Suppressor macrophage (primary cell): ENCODE measurements at regions not wholly inside any gene's neighbourhood (a gene's known extent, or its start where the extent isn't known, plus 50 kb on each side); places are given as distances from the start of the nearest gene placed in this dataset.
"Not testable (repeated sequence)": the region's sequence is repeated elsewhere in the genome, so short reads cannot be mapped to it uniquely, and the experiment has no call there.

ENCODE experiments used
- DNase-seq, 4 experiments: peaks; one replicate each; pipeline ENCODE4 v3.0.0-alpha.2; 2020 to 2022

DNA sequence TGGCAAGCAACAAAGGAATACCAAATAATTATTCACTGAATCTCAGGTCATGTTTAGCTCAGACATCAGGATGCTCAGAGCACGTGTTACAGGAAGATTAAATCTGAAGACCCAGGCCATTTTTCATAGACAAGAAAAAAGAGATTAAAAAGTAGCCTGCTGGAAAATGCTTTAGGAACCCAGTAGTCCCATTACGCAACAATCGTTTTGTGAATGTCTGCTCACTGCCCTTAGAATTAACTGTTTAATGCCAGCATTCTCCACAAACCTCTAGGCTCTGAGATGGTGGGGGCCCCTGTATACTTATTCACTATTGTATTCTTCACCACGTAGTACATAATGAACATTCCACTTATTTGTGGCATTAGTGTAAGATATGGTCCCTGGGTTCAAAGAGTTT lies 154.6 kb upstream of the NYAP2 start:
- no peak for DNase-seq

DNA sequence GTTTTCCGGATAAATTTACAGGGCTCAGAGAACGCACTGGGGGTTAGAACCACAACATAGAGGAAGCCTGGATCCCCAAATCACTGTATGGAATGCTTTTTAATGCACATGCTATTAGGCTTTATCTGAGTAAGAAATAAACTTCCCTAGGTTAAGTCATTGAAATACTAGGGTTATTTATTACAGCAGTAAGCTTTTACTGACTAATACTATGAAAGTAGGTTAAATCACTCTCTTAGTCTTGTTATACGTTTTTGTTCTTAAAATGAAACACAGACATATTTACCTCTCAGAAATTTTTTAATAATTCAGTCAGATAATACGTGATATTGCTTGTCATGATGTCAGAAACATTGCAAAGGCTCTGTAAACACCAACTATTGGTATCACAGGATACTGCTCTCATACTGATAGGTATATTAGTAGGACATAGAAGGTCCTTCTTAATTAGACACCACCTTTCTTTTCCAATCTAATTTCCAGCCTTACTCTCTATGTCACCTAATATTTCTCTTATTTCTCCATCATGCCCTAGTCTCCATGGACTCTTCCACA lies 162.7 kb upstream of the NYAP2 start:
- no peak for DNase-seq

DNA sequence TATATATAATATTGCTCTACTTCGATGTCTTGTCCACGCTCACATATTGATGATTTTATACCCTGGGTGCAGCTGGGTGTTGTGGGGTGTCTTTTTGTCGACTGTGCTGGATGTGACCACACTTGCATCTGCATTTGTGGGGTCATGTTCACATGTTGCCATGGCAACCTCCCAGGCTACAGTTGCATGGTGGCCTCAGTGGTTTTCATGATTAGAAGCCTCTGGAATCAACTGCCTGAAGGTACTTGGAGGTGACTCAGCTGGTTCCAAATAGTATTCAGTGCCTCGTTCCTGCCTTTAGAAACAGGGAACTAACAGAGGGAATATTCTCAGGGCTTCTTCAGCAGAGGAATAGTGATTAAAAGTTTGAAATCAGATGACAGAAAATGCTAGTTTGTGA lies 166.3 kb upstream of the NYAP2 start:
- DNase-seq: no peak

DNA sequence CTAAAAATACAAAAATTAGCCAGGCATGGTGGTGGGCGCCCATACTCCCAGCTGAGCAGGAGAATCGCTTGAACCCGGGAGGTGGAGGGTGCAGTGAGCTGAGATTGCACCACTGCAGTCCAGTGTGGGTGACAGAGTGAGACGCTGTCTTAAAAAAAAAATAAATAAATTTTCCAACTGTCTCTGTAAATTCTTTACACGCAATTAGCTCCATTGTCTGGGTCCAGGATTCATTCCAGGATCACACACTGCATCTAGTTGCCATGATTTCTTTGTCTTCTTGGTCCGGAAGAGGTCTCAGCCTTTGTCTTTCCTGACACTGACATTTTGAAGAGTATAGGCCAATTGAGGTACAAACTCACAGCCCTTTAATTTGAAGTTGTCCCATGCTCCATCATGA lies 167.6 kb upstream of the NYAP2 start:
- no peak for DNase-seq

DNA sequence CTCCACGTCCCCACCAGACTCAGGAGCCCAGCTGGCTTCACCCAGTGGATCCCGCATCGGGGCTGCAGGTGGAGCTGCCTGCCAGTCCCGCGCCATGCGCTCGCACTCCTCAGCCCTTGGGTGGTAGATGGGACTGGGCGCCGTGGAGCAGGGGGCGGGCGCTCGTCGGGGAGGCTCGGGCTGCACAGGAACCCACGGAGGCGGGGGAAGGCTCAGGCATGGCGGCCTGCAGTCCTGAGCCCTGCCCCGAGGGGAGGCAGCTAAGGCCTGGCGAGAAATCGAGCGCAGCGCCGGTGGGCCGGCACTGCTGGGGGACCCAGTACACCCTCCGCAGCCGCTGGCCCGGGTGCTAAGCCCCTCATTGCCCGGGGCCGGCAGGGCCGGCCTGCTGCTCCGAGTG lies 170.2 kb upstream of the NYAP2 start:
- not testable (repeated sequence) for DNase-seq

DNA sequence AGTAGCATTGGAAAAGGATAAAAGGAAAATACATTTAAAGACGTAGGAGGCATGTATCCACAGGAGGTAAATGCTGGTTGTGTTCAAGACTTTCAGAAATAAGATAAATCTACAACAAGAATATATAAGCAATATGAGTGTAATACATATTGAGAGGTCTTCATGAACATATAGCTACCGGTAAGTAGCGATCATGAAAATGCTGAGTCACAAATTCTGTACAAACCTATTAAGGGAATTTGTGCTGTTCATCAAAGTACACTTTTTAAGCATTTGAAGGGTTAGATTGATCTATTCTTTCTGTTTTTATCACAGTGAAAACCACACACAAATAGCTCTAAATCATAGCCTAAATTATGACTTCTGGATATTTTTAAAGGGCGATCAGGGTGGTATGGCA lies 173.1 kb upstream of the NYAP2 start:
- no peak for DNase-seq

DNA sequence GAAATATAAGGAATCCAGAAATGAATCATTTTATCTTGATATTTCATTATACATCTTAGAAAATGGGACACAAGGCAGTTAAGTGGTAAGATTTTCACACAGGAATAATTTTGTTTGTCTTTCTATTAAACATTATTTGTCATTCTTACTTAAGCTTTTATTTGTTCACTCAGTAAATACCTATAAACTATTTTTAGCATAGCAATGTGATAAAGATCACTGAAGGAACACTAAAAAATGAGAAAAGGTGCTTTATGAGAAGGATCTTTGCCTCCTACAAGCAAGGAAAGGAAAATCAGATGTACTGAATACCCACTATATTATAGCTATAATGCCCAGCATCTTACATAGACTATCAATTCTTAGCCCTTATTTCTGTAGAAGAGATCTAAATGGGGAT lies 176.2 kb upstream of the NYAP2 start:
- DNase-seq: no peak

DNA sequence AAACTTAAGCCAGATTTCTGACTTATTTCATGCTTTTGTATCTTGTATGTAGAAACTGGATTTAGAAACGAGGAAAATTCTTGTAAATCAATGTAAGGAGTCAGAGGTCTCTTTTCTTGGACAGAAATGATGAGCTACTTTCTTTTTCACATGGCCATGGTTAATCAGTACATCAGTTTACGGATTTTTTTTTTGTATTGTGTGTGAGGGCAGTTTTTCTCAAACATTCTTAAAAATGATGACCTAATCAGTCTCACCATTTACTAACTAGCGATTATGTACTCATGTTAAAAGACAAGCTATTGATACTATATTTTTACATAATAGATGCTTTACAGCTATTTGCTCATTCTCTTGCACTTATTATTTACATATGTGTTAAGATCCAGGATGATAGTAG lies 165.2 kb upstream of the DOCK10 start:
- no peak for DNase-seq

DNA sequence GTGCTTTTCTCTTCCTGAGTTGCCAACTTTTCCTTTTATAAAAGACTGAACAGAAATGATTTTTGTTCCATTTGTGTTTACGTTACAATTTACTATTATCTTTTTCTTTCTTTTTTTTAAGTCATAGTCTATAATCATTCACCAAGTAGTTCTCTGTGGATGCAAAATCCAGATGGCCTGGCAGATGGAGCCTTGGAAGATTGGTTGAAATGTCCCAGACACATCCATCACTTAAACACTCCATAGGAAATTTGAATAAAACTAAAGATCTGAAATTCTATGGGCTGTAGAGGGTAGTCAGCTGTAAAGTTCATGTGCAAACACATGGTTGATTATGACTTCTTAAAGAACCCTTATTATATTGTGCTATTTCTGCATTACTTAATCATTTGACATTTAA lies 164.8 kb upstream of the DOCK10 start:
- no peak for DNase-seq

DNA sequence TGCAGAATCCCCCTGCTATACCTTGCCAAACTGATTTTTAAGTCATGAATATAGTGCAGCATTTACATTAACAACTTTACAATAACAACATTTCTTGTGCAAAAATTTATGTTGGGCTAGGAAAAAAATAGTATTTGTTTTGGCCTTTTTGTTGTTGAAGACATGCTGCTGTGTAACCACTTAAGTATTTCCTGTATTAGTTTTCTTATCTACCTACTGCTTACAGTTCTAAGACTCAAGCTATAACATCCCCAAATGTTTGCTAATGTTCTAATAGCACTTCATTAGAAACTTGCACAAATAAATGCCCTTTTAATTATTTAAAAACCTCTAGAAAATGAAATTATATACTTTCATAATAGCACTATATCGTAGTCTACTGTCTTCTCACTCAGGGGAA lies 154.3 kb upstream of the DOCK10 start:
- DNase-seq: no peak

DNA sequence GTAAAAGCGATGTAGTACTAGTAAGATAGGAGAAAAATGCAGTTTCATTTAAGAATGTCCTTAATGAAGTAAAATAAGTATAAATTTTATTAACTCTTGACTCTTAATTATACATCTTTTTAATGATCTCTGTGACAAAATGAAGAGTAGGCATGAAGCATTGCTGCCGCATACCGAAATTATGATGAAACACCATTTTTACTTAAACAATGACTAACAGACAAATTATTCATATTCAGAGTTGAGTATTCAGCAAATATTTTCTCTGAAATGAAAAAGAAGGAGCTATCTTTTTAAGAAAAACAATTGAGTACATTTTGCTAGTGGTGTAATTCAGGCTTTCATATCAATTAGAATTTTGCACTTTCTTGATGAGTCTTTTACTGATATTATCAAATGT lies 150.6 kb upstream of the DOCK10 start:
- no peak for DNase-seq

DNA sequence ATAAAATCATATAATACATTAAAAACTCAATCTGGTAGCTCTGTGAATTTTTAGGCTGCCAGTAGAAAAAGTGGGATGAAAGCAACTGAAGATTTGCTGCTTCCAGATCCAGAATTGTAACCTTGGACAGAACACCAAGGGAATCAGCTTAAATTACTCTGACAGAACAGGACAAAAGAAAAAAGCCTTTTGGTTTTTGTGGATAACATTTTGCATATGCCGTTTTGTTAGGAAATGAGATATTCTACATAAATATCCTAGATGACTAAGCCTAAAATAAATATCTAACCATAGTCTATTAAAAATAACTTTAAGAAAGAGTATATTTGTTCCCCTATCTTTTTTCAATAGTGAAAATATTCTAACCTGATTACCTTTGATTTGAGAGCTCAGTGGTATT lies 148.7 kb upstream of the DOCK10 start:
- DNase-seq: no peak

DNA sequence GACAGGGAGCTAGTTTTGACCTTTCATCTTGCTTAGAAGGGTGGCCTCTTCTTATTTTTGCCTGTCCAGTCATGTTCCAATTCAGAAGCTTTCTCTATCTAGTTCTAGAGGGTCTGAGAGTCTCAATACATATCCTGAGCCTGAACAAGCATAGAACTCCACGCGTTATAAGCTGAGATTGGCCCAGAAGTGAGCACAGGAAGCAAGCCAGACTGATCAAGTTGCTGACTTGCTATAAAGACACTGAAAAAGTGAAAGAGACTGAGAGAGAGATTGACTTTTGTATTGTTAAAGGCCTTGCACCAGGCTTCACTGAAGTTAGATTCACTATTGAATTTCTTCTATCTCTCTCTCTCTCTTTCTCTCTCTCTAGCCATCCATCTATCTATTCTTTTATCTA lies 142.7 kb upstream of the DOCK10 start:
- no peak for DNase-seq

DNA sequence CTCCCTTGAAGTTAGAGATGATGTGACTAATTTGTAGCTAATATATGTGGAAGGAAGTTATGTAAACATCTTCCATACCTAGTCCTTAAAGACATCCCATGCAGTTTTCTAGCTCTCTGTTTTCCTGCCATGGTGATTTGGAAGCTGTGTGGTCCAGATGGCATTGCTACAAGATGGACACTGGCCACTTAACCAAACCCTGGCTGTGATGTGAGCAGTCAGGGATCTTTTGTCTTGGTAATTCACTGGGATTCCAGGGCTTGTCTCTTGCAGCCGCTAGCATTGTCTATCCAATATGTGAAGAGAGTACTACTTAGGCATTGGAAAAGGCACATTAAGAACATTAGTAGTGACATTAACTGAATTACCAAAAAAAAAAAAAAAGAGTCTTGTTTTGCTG lies 139.9 kb upstream of the DOCK10 start:
- DNase-seq: no peak

DNA sequence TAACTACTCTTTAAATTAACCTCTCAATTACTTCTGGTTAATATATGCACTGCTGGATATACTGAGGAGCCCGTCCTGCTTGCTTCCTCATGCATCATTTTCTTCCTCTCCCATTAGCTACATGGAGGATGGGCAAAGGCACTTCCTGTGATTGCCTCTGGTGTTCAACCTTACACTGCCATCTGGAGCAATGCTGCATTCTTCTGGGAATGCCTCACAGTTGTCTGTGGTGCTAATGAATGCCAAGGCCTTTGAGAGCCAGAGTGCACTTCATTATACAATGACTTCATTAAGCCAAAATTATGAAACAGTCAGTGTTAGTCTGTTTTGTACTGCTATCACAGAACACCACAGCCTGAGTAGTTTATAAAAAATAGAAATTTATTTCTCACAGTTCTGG lies 134.8 kb upstream of the DOCK10 start:
- DNase-seq: peak in 2 of 4 experiments; percentile 9 to 17

DNA sequence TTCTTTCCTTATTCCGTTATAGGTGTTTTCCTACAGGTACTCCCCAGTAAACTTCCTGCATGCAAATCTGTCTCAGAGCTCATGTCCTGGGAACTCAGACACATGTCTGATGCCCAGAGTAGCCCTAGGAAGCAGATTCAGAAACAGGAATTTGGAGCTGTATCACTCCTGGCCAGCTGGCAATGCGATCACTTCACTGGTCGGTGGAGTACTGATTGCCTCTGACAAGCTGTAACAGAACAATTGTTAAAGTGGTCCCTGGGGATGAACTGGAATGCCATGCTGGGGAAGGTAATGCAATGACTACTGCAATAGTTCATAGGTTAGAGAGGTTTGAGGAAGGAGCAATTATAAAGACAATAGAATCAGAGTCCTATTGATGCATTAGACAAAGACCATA lies 131.6 kb upstream of the DOCK10 start:
- no peak for DNase-seq

DNA sequence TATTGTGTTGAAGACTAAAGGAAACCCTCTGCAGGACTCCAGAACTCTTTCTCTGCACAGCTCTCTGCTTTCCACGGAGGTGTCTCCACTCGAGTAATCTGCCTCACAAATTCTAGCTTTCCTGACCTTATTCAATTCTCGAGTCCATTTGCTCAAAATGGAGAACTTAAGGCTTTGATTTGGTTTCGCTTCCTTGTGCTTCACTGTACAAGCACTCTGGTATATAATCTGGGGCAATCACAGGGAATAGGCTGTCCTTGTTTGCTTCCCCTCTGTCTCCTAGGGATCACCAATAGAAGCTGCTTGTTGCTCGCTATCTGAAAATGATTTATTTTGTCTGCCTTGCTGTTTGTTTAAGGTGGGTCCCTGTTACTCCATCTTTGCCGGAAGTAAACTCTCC lies 129.1 kb upstream of the DOCK10 start:
- peak; percentile 34 to 78 (median 55) for DNase-seq

DNA sequence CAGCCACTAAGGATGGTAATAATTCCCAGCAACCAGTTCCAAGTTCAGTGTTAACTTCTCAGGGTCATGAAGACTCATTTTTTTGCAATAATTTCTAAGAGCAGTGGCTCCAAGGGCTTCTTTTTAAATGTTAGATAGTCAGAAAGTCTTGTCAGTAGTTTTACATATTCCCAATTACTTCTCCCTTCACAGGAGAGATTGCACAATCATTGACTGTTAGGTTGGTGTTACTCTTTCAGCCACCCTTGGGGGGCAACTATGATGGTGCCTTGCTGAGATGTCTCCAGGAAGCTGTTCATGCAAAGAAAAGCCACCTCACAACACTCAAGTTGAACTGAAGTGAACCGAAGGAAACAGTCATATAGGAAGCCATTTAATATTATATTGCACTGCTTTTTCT lies 127.9 kb upstream of the DOCK10 start:
- no peak for DNase-seq

DNA sequence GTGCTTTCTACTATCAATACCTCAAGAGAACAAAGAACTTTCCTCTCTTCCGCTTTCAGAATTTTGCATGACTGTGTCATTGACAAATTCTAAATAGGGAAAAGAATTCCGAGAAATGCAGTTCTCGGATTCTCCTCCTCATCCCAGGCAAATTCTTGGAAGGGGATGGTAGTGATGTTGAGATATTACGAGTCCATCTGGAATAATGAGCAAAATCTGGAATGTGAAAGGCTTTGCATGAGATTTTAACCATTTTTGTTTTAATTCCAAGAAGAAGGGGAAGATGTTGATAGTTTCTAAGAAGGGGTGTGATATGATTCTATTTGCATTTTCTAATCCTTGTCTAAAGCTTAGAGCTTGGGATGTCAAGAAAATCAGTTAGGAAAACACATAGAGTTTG lies 127.1 kb upstream of the DOCK10 start:
- DNase-seq: no peak

DNA sequence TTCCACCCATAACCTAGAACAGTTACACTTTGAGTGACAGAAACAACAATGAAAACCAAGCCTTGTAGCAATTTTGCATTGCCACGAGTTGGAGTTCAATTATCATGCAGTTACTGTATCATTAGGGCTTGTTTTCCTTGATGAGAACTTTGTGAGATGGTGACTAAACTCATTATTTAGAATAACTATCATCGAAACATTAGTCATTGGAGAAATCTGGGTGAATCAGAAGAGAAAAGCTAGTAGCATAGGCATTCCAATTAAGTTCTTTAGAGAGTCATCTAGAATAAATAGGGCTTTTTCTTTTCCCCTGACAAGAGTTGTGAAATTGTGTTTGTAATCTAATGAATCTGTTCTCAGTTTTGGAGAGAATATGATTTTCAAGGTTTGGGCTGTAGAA lies 122.8 kb upstream of the DOCK10 start:
- no peak for DNase-seq

DNA sequence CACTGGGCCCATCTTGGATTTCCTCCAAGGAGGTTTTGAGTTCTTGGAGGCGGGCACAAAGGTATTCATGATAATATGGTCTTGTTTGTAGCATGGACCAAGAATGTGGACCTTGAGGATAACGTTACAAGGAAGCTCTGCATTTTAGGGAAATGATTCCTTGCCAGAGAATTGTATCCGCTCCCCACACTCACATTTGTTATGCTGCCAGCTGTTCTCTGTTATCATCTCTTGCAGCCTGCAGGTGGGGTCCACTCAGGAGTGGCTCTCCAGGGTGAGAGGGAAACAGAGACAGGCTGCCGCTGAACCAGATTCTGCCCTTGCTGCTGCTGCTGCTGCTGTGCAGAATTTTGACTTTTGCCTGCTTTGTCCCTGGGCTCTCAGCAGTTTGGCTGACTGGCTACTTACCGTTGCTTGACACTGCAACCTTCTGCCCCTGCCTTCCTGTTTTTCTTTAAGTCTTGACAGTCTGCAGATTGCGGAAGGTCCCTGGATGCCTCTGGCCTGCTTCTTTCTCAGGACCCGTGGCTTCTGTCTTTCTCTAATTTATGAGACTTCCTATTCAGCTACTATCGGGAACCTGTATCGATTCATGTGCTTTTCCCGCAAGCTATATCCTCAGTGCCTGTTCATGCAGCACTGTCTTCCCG lies 122.3 kb upstream of the DOCK10 start:
- peak; percentile 34 to 72 (median 48) for DNase-seq

DNA sequence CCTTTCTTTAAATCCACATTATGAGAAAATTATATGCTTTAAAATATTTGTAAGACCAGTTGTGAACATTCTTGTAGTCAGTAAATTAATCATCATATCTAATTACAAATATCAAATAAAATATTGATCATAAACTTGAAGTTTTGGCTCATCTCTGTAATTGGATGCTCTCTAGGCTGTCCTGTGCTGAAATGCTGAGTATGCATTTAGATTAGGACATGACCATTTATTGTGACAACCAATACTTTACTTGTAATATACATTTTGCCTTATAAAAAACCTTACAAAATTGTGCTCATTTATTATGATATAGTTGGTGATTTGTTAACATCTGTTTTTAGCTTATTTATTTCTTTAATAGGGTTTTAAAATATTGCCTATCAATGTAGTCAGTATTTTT lies 116.1 kb upstream of the DOCK10 start:
- DNase-seq: no peak

DNA sequence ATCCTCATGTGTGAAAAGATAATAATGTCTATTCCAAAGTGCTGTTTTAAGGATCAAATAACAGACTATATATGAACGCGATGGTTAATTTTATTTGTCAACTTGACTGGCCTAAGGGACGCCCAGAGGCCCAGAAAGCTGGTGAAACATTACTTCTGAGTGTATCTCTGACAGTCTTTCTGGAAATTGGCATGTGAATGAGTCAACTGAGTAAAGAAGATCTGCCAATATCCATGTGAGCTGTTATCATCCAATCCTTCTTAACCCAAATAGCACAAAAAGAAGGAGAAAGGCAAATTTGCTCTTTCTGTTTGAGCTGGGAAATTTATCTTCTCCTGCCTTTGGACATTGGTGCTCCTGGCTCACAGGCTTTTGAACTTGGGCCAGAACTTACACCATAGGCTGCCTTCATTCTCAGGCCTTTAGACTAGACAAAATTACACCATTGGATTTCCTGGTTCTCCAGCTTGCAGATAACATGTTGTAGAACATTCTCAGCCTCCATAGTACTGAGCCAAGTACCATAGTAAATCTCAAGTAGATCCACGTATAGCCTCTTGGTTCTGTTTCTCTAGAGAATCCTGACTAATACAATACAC lies 114.7 kb upstream of the DOCK10 start:
- no peak for DNase-seq

DNA sequence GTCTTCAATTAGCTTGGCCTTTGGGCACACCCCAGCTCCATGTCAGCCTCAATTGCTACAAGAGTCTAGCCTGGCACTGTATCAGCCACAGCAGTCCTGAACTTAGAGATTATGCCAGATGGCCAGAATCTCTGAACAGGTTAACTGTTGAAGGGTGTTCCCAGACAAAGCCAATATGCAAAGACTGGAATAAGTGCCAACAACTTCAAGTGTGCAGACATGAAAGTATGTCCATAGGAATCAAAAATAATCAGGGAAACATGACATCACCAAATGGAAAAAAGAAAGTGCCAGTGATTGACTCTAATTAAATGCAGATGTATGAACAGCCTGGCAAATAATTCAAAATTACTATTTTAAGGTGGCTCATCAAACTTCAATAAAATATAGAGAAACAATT lies 98.5 kb upstream of the DOCK10 start:
- DNase-seq: no peak

DNA sequence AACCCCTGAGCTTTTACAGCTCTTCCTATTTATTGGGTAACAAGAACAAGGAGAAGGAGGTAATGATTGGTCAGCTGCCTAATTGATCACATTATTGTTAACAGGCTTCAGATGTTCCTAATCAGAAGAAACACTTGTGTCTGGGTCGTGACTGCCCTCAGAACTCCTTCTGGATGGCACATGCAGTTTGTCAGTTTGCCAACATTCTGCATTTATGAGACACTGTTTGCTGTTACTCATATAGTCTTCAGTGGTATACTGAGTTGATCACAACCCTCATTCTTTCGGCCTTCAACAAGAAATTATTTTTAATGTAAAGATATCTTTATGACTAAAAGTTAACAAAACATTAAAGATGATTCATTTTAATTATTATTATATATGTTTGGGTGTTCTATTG lies 95.7 kb upstream of the DOCK10 start:
- no peak for DNase-seq
